ENCODE measurements at regions not wholly inside any gene's neighbourhood (a gene's known extent, or its start where the extent isn't known, plus 50 kb on each side); places are given as distances from the start of the nearest gene placed in this dataset.

- intact Hi-C loops (cut with DNase I; ENCODE audit: low total_unique reads): no loop called here
- Histone ChIP-seq H3K4me1 (no peaks in the 10 kb centered on the region), H3K36me3 (no peaks in the 10 kb centered on the region), H3K27me3 (no peaks in the 10 kb centered on the region), H3K27ac (no peak overlapping the region), H3K9me3 (no peaks in the 10 kb centered on the region), H3K4me3 (no peak overlapping the region)
- TF ChIP-seq CTCF (IDR thresholded peaks at IDR 0.05): no peak
- DNase-seq: no peak
These were observed 54.7 kb upstream of the ETAA1 start for GRCh38 chr2:67342394-67342793.

GRCh38 chr2:67346718-67347407 lies 50.3 kb upstream of the ETAA1 start:
- no peak for DNase-seq
- no peaks in the 10 kb centered on the region for H3K36me3 ChIP-seq
- no peak overlapping the region for H3K4me3 ChIP-seq
- no peaks in the 10 kb centered on the region for H3K9me3 ChIP-seq
- intact Hi-C loops (cut with DNase I; ENCODE audit: low total_unique reads): no loop called here
- no peaks in the 10 kb centered on the region for H3K27me3 ChIP-seq
- H3K4me1 ChIP-seq: no peaks in the 10 kb centered on the region
- H3K27ac ChIP-seq: no peak overlapping the region
- no peak for TF ChIP-seq CTCF (IDR thresholded peaks at IDR 0.05)

All from tibial artery (tissue), 4 donors.